Neural progenitor cell (in vitro differentiated cells): ENCODE measurements at regions not wholly inside any gene's neighbourhood (a gene's known extent, or its start where the extent isn't known, plus 50 kb on each side); places are given as distances from the start of the nearest gene placed in this dataset.

ENCODE experiments used
- EZH2 ChIP-seq: fragments of 200-600 bp; sonication (generic); IDR thresholded peaks from 2 replicates; pipeline ENCODE4 v1.6.1; 2017; ENCODE audit warnings: antibody characterized with exemption, mild to moderate bottlenecking, moderate library complexity
- TF ChIP-seq, protein P1 (sequence below): fragments of 200-600 bp; sonication (generic); IDR thresholded peaks from 2 replicates; pipeline ENCODE4 v1.5.1; 2017; ENCODE audit warnings: antibody characterized with exemption, mild to moderate bottlenecking

DNA sequence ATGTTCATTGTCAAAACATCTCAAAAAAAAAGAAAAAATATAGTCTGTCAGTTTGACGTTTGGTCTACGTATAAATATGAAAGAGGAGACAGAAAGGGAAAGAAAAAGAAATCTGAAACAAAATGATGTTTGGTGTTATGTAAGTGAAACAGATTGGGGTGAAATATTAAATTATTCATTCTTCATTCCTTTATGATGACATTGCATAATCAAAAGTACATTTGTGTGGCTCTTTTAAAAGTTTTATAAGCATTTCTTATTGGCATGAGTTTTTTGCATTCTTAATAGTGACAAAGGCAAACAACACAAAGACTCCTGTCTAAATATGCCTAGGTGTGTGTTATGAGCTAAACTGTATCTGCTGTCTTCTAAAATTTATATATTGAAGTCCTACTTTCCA, 232.6 kb downstream of the EFNB2 start:
- TF ChIP-seq EZH2: no peak
- TF ChIP-seq, protein P1, sequence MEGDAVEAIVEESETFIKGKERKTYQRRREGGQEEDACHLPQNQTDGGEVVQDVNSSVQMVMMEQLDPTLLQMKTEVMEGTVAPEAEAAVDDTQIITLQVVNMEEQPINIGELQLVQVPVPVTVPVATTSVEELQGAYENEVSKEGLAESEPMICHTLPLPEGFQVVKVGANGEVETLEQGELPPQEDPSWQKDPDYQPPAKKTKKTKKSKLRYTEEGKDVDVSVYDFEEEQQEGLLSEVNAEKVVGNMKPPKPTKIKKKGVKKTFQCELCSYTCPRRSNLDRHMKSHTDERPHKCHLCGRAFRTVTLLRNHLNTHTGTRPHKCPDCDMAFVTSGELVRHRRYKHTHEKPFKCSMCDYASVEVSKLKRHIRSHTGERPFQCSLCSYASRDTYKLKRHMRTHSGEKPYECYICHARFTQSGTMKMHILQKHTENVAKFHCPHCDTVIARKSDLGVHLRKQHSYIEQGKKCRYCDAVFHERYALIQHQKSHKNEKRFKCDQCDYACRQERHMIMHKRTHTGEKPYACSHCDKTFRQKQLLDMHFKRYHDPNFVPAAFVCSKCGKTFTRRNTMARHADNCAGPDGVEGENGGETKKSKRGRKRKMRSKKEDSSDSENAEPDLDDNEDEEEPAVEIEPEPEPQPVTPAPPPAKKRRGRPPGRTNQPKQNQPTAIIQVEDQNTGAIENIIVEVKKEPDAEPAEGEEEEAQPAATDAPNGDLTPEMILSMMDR: no peak
